GM12878 (cell line): ENCODE measurements at regions not wholly inside any gene's neighbourhood (a gene's known extent, or its start where the extent isn't known, plus 50 kb on each side); places are given as distances from the start of the nearest gene placed in this dataset.
A peak's percentile ranks its signal among the peaks of the same experiment; 100 is the strongest.

ENCODE experiments used
- ATAC-seq: fragments of 200-7000 bp; cut with Tn5 transposase; 3 replicates; pipeline ENCODE4 v1.9.1; 2020; ENCODE audit warnings: mild to moderate bottlenecking, moderate library complexity
- BruUV-seq: library from RNA; stranded (reverse); fragments of 400-500 nt; replicated peaks from 2 replicates; lab custom pipeline; 2021; lab: Mats Ljungman, UMichigan
- CTCF ChIA-PET: fragments of 300-600 bp; sonication (Branson Sonifier 250); formaldehyde crosslinking; extraction: SDS; loops from one replicate; lab custom pipeline; 2021; ENCODE audit warnings: inconsistent platforms; lab: Yijun Ruan, JAX
- POLR2A ChIA-PET: fragments of 350-600 bp; formaldehyde crosslinking; extraction: SDS; loops from one replicate; lab custom pipeline; 2021; ENCODE audit warnings: inconsistent platforms; lab: Charles Lee
- RAD21 ChIA-PET: fragments of 300-600 bp; sonication (Branson Sonifier 250); formaldehyde crosslinking; loops from one replicate; lab custom pipeline; 2023; ENCODE audit warnings: antibody characterized with exemption; ENCODE audit not compliant: unreplicated experiment; lab: Charles Lee
- SMC1A ChIA-PET: fragments of 300-600 bp; sonication (Branson Sonifier 250); formaldehyde crosslinking; loops from one replicate; lab custom pipeline; 2023; ENCODE audit not compliant: unreplicated experiment, uncharacterized antibody; lab: Charles Lee
- DNase-seq: peaks from one replicate; pipeline ENCODE4 v3.0.0-alpha.2; 2011; ENCODE audit warnings: low read depth, low spot score
- FAIRE-seq: peaks from 3 replicates; lab custom pipeline; 2011; peaks lifted over from hg19 to GRCh38; lab: Jason Lieb, UNC
- H2AFZ ChIP-seq: 2 replicates; pipeline ENCODE4 v1.6.0; 2011; ENCODE audit warnings: low read depth, low read length, control low read depth; ENCODE audit not compliant: control insufficient read depth
- H3K27ac ChIP-seq: 2 replicates; pipeline ENCODE4 v1.5.1; 2011; ENCODE audit warnings: control low read depth; ENCODE audit not compliant: control insufficient read depth, insufficient read depth
- H3K27me3 ChIP-seq, 2 experiments: replicated peaks in 1 of 2; 2 replicates each; pipeline versions ENCODE4 v1.6.0 to v1.6.1; 2011; ENCODE audit warnings: low read length in 1 of 2; ENCODE audit not compliant: control insufficient read depth in 2 of 2, insufficient read depth in 2 of 2
- H3K36me3 ChIP-seq, 2 experiments: 2 replicates each; pipeline ENCODE4 v1.5.1; 2011; ENCODE audit warnings: low read length in 1 of 2; ENCODE audit not compliant: control insufficient read depth in 2 of 2, insufficient read depth in 2 of 2
- H3K4me1 ChIP-seq: 2 replicates; pipeline ENCODE4 v1.6.1; 2011; ENCODE audit warnings: mild to moderate bottlenecking, low read length, moderate library complexity, mixed read lengths; ENCODE audit not compliant: control insufficient read depth, insufficient read depth
- H3K4me2 ChIP-seq: 2 replicates; pipeline ENCODE4 v1.6.0; 2011; ENCODE audit warnings: control low read depth; ENCODE audit not compliant: control insufficient read depth, insufficient read depth
- H3K4me3 ChIP-seq: fragments of 200-600 bp; sonication (generic); 2 replicates; pipeline ENCODE4 v1.5.1; 2016
- H3K79me2 ChIP-seq: 2 replicates; pipeline ENCODE4 v1.6.0; 2011; ENCODE audit warnings: low read length; ENCODE audit not compliant: control insufficient read depth, insufficient read depth
- H3K9ac ChIP-seq: 2 replicates; pipeline ENCODE4 v1.8.0; 2011; ENCODE audit warnings: low read length, control low read depth, mixed read lengths; ENCODE audit not compliant: control insufficient read depth, insufficient read depth
- H3K9me3 ChIP-seq: replicated peaks from 3 replicates; pipeline ENCODE4 v1.5.1; 2011; ENCODE audit warnings: mild to moderate bottlenecking, low read length; ENCODE audit not compliant: control insufficient read depth, insufficient read depth
- H4K20me1 ChIP-seq: 2 replicates; pipeline ENCODE4 v1.6.0; 2011; ENCODE audit not compliant: control insufficient read depth, insufficient read depth
- ASH2L ChIP-seq: fragments of 300-600, 200-600 bp; sonication (generic); IDR thresholded peaks from 2 replicates; pipeline ENCODE4 v1.6.1; 2017; ENCODE audit warnings: low read depth, mild to moderate bottlenecking, borderline replicate concordance
- CEBPZ ChIP-seq: fragments of 150-350 bp; IDR thresholded peaks from 2 replicates; pipeline ENCODE4 v1.6.1; 2016; ENCODE audit warnings: low read depth, low read length
- EGR1 ChIP-seq, 2 experiments: IDR thresholded peaks; 1 replicate in 1 of 2; 2 replicates in 1 of 2; pipeline ENCODE4 v1.6.1; 2011 to 2012; ENCODE audit warnings: low read depth in 2 of 2, low read length in 2 of 2, borderline replicate concordance in 1 of 2, mild to moderate bottlenecking in 1 of 2, moderate library complexity in 1 of 2
- FOS ChIP-seq: IDR thresholded peaks from 3 replicates; pipeline ENCODE4 v1.6.1; 2011; ENCODE audit warnings: borderline replicate concordance; ENCODE audit not compliant: insufficient read length; ENCODE audit errors: extremely low read depth
- IRF3 ChIP-seq: fragments of 450-650 bp; IDR thresholded peaks from 2 replicates; pipeline ENCODE4 v1.6.1; 2014; ENCODE audit warnings: mild to moderate bottlenecking
- MXI1 ChIP-seq: fragments of 150-350 bp; IDR thresholded peaks from 2 replicates; pipeline ENCODE4 v1.6.1; 2011; ENCODE audit warnings: low read depth, mild to moderate bottlenecking, inconsistent platforms, low read length, improper control_type of control experiment
- POU2F2 ChIP-seq: IDR thresholded peaks from 3 replicates; pipeline ENCODE4 v1.6.1; 2011; ENCODE audit warnings: low read depth, mild to moderate bottlenecking, low read length, borderline replicate concordance
- RBBP5 ChIP-seq: fragments of 200-600 bp; sonication (generic); conservative IDR thresholded peaks from 2 replicates; pipeline ENCODE4 v1.6.1; 2016
- RCOR1 ChIP-seq: conservative IDR thresholded peaks from 2 replicates; pipeline ENCODE4 v1.6.1; 2012; ENCODE audit warnings: low read depth, low read length, improper control_type of control experiment
- SIX5 ChIP-seq: IDR thresholded peaks from 2 replicates; pipeline ENCODE4 v1.6.1; 2011; ENCODE audit warnings: mild to moderate bottlenecking, low read depth, low read length, moderate library complexity; ENCODE audit not compliant: severe bottlenecking
- SMARCA5 ChIP-seq: fragments of 450-650 bp; IDR thresholded peaks from 2 replicates; pipeline ENCODE4 v1.6.1; 2017; ENCODE audit warnings: mild to moderate bottlenecking
- STAT3 ChIP-seq: IDR thresholded peaks from 2 replicates; pipeline ENCODE4 v1.6.1; 2011; ENCODE audit warnings: low read depth, low read length, improper control_type of control experiment
- ZNF217 ChIP-seq: fragments of 450-650 bp; IDR thresholded peaks from 2 replicates; pipeline ENCODE4 v1.6.1; 2017; ENCODE audit warnings: antibody characterized with exemption, mild to moderate bottlenecking
- ZNF384 ChIP-seq: IDR thresholded peaks from 2 replicates; pipeline ENCODE4 v1.6.1; 2012; ENCODE audit warnings: low read depth, mild to moderate bottlenecking, low read length, improper control_type of control experiment, borderline replicate concordance
- WGBS: methylation state at CpG from one replicate; pipeline ENCODE4 v1.1.6; 2016; ENCODE audit warnings: low lambda C conversion rate; ENCODE audit not compliant: insufficient replicate concordance, insufficient coverage; ENCODE audit errors: missing lambda C conversion rate; 5-methylcytosine and 5-hydroxymethylcytosine counted together
- in situ Hi-C: fragments of 300-500 bp; cut with MboI; formaldehyde crosslinking; loops from 9 replicates; pipeline ENCODE4 v1.14.3; 2018; ENCODE audit warnings: mixed read lengths
- intact Hi-C: fragments of 100-400 bp; cut with micrococcal nuclease; formaldehyde crosslinking; loops from one replicate; pipeline ENCODE4 v1.14.2; 2022; ENCODE audit not compliant: unreplicated experiment
- TF ChIP-seq, protein P1 (sequence below): fragments of 450-650 bp; formaldehyde crosslinking; IDR thresholded peaks from 2 replicates; pipeline ENCODE4 v1.4.0; 2020; ENCODE audit warnings: mild to moderate bottlenecking, moderate library complexity
- TF ChIP-seq, protein P2 (sequence below): IDR thresholded peaks from 2 replicates; pipeline ENCODE4 v1.6.1; 2011; ENCODE audit warnings: low read depth, low read length, improper control_type of control experiment, borderline replicate concordance

DNA sequence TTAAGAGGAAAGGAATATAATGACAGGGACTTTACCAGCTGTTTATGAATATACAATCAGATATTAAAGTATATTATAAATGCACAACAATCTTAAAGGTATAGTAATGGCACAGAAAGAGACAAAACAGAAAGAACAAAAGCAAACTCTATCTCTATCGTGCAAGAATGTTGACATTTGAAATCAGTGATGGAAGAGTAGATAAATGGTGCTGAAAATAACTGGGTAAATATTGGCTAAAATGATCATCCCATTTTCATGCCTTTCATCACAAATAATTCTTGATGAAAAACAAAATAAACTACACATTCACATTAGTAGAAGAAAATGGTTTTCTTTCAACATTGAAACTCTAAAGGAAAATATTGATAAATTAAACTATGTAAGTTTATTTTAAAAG, 495.9 kb downstream of the IRS1 start:
- no peaks in the 10 kb centered on the region for H4K20me1 ChIP-seq
- no peak overlapping the region for H3K27ac ChIP-seq
- ChIA-PET RAD21 (interaction anchor here (1.4 kb wide), 1 partner anchor 31 kb away, joined by 6 read pairs; no protein-coding TSS in a partner anchor), SMC1A (interaction anchor here (1.2 to 2.1 kb wide), 3 partner anchors 10 to 88 kb away, joined by 3 to 8 read pairs (median 4); no protein-coding TSS in a partner anchor), CTCF (interaction anchor here (1.2 kb wide), 1 partner anchor 11 kb away, joined by 3 read pairs; no protein-coding TSS in a partner anchor), POLR2A (no interaction called here)
- no peak for DNase-seq
- H3K4me3 ChIP-seq: no peak overlapping the region
- BruUV-seq: no TSS peak
- no peaks in the 10 kb centered on the region for H3K79me2 ChIP-seq
- H3K36me3 ChIP-seq: no peaks in the 10 kb centered on the region
- no peak overlapping the region for H3K9ac ChIP-seq
- intact Hi-C loops: no loop called here
- no peaks in the 10 kb centered on the region for H3K4me1 ChIP-seq
- 0% methylated on average over 1 of the region's 1 CpG for WGBS
- H3K9me3 ChIP-seq: no peaks in the 10 kb centered on the region
- no peak for ATAC-seq
- in situ Hi-C loops: no loop called here
- no peak overlapping the region for H3K4me2 ChIP-seq
- H3K27me3 ChIP-seq: no peaks in the 10 kb centered on the region
- FAIRE-seq: peak; percentile 27
- H2AFZ ChIP-seq: no peak overlapping the region
- TF ChIP-seq EGR1 (IDR thresholded peaks at IDR 0.05; ENCODE audit: borderline replicate concordance in 1 of 2, low read depth in 2 of 2, low read length in 2 of 2) (no peak), POU2F2 (no peak), MXI1 (no peak), SMARCA5 (no peak), RBBP5 (no peak), IRF3 (no peak), RCOR1 (no peak), ASH2L (no peak), ZNF217 (no peak), SIX5 (no peak), CEBPZ (no peak), ZNF384 (no peak), FOS (no peak), STAT3 (no peak)
- TF ChIP-seq, protein P1, sequence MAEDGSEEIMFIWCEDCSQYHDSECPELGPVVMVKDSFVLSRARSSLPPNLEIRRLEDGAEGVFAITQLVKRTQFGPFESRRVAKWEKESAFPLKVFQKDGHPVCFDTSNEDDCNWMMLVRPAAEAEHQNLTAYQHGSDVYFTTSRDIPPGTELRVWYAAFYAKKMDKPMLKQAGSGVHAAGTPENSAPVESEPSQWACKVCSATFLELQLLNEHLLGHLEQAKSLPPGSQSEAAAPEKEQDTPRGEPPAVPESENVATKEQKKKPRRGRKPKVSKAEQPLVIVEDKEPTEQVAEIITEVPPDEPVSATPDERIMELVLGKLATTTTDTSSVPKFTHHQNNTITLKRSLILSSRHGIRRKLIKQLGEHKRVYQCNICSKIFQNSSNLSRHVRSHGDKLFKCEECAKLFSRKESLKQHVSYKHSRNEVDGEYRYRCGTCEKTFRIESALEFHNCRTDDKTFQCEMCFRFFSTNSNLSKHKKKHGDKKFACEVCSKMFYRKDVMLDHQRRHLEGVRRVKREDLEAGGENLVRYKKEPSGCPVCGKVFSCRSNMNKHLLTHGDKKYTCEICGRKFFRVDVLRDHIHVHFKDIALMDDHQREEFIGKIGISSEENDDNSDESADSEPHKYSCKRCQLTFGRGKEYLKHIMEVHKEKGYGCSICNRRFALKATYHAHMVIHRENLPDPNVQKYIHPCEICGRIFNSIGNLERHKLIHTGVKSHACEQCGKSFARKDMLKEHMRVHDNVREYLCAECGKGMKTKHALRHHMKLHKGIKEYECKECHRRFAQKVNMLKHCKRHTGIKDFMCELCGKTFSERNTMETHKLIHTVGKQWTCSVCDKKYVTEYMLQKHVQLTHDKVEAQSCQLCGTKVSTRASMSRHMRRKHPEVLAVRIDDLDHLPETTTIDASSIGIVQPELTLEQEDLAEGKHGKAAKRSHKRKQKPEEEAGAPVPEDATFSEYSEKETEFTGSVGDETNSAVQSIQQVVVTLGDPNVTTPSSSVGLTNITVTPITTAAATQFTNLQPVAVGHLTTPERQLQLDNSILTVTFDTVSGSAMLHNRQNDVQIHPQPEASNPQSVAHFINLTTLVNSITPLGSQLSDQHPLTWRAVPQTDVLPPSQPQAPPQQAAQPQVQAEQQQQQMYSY: no peak
- TF ChIP-seq, protein P2, sequence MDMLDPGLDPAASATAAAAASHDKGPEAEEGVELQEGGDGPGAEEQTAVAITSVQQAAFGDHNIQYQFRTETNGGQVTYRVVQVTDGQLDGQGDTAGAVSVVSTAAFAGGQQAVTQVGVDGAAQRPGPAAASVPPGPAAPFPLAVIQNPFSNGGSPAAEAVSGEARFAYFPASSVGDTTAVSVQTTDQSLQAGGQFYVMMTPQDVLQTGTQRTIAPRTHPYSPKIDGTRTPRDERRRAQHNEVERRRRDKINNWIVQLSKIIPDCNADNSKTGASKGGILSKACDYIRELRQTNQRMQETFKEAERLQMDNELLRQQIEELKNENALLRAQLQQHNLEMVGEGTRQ: no peak
